Testis (tissue), 2 donors: ENCODE measurements at regions not wholly inside any gene's neighbourhood (a gene's known extent, or its start where the extent isn't known, plus 50 kb on each side); places are given as distances from the start of the nearest gene placed in this dataset.

ENCODE experiments used
- DNase-seq: peaks from one replicate; pipeline ENCODE4 v3.0.0-alpha.2; 2019
- H3K27ac ChIP-seq, 2 donors: fragments of 200-600 bp; sonication (generic); one replicate each; pipeline ENCODE4 v1.5.1; 2019
- H3K27me3 ChIP-seq: fragments of 200-600 bp; sonication (generic); one replicate; pipeline ENCODE4 v1.5.1; 2019
- H3K36me3 ChIP-seq: fragments of 200-600 bp; sonication (generic); one replicate; pipeline ENCODE4 v1.5.1; 2017; ENCODE audit warnings: low read depth; ENCODE audit errors: missing control alignments
- H3K4me1 ChIP-seq: fragments of 200-600 bp; sonication (generic); one replicate; pipeline ENCODE4 v1.5.1; 2019
- H3K4me3 ChIP-seq, 2 donors: fragments of 200-600 bp; sonication (generic); one replicate each; pipeline ENCODE4 v1.5.1; 2017 to 2019
- H3K9me3 ChIP-seq: fragments of 200-600 bp; sonication (generic); one replicate; pipeline ENCODE4 v1.5.1; 2017
- POLR2A ChIP-seq: fragments of 450-650 bp; IDR thresholded peaks from one replicate; pipeline ENCODE4 v1.6.1; 2017; ENCODE audit warnings: antibody characterized with exemption, mild to moderate bottlenecking, moderate library complexity
- WGBS, 2 donors: methylation state at CpG; one replicate each; pipeline ENCODE4 v1.1.5; 2018; 5-methylcytosine and 5-hydroxymethylcytosine counted together
- intact Hi-C: fragments of 100-400 bp; cut with DNase I; formaldehyde crosslinking; loops from one replicate; pipeline ENCODE4 v1.15.1; 2023; ENCODE audit warnings: low total_unique reads
- TF ChIP-seq, protein P1 (sequence below), 3 experiments: fragments of 450-650 bp in 2 of 3; fragments of 200-600 bp in 1 of 3; sonication (generic) in 1 of 3; IDR thresholded peaks; one replicate each; pipeline ENCODE4 v1.5.1; 2016 to 2019; ENCODE audit warnings: antibody characterized with exemption in 3 of 3, mild to moderate bottlenecking in 2 of 3, moderate library complexity in 1 of 3

DNA sequence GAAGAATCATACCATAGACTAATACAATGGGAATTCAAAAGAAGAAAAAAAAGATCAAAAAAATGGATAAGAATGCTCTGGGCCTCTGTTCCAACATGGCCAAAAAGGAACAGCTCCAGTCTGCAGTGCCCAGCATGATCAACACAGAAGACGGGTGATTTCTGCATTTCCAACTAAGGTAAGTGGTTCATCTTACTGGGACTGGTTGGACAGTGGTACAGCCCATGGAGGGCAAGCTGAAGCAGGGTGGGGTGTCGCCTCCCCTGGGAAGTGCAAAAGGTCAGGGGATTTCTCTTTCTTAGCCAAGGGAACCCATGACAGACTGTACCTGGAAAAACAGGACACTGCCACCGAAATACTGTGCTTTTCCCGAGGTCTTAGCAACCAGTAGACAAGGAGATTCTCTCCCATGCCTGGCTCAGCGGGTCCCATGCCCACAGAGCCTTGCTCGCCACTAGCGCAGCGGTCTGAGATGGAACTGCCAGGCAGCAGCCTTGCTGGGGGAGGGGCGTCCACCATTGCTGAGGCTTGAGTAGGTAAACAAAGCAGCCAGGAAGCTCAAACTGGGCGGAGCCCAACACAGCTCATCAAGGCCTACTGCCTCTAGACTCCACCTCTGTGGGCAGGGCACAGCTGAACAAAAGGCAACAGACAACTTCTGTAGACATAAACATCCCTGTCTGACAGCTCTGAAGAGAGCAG lies 428.4 kb downstream of the MN1 start:
- H3K9me3 ChIP-seq, result no peaks in the 10 kb centered on the region
- H3K27ac ChIP-seq, result no peak overlapping the region
- no peak overlapping the region for H3K4me3 ChIP-seq
- intact Hi-C loops, result no loop called here
- TF ChIP-seq POLR2A, result no peak
- TF ChIP-seq, protein P1, sequence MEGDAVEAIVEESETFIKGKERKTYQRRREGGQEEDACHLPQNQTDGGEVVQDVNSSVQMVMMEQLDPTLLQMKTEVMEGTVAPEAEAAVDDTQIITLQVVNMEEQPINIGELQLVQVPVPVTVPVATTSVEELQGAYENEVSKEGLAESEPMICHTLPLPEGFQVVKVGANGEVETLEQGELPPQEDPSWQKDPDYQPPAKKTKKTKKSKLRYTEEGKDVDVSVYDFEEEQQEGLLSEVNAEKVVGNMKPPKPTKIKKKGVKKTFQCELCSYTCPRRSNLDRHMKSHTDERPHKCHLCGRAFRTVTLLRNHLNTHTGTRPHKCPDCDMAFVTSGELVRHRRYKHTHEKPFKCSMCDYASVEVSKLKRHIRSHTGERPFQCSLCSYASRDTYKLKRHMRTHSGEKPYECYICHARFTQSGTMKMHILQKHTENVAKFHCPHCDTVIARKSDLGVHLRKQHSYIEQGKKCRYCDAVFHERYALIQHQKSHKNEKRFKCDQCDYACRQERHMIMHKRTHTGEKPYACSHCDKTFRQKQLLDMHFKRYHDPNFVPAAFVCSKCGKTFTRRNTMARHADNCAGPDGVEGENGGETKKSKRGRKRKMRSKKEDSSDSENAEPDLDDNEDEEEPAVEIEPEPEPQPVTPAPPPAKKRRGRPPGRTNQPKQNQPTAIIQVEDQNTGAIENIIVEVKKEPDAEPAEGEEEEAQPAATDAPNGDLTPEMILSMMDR (IDR thresholded peaks at IDR 0.05), result no peak
- H3K27me3 ChIP-seq, result no peaks in the 10 kb centered on the region
- no peaks in the 10 kb centered on the region for H3K4me1 ChIP-seq
- DNase-seq, result no peak
- no peaks in the 10 kb centered on the region for H3K36me3 ChIP-seq
- WGBS, 2 donors, result 73 to 86% methylated on average over 9 to 10 of the region's 10 CpGs

DNA sequence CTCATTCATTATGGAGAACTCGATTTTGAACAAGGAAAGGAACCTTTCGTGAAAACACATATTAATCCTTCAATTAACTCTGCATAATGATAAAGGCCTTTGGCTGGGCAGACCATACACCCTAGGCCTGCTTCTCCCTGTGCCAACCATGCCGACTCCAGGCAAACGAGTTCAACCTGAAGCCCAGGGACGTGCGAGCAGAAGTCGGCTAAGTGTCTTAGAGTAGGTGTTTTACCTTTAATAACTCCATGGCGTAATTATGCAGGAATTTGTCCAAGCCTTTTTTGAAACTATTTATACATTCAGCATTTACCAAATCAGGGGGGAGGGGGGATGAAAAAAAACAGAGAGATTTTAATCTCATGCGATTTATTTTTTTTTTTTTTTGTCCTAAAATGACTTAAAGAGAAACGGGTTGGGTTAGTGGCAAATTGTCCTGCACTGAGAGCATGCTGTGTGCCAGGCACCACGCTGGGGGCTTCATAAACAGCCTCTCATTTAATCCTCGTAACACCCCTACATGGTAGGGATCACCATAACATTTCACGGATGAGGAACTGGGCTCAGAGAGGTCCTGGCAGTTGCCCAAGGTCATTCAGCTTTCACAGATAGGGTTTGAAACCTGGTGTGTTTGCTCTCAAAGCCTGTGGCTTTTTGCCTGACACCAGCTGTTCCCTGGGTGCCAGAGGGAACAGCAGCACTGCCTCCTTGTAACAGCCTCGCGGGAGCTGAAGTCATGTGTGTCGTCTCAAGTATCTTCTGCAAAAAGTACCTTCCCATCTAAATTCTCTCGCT lies 423.9 kb downstream of the MN1 start:
- intact Hi-C loops, result no loop called here
- Histone ChIP-seq H3K9me3 (no peaks in the 10 kb centered on the region), H3K27me3 (no peaks in the 10 kb centered on the region), H3K4me3 (no peak overlapping the region), H3K27ac (no peak overlapping the region), H3K36me3 (no peaks in the 10 kb centered on the region), H3K4me1 (peaks cover 4% of the 10 kb centered on the region)
- no peak for TF ChIP-seq POLR2A
- WGBS, 2 donors, result 46 to 48% methylated on average over 17 of the region's 17 CpGs
- peak; percentile 50 for DNase-seq

GRCh38 chr22:27378311-27378800 lies 423.2 kb downstream of the MN1 start:
- intact Hi-C loops, result no loop called here
- no peak for TF ChIP-seq POLR2A
- TF ChIP-seq, protein P1 (IDR thresholded peaks at IDR 0.05), result no peak
- no peaks in the 10 kb centered on the region for H3K36me3 ChIP-seq
- H3K4me1 ChIP-seq, result peaks cover 4% of the 10 kb centered on the region
- 13 to 37% methylated on average over 9 to 13 of the region's 13 CpGs for WGBS, 2 donors
- H3K9me3 ChIP-seq, result no peaks in the 10 kb centered on the region
- H3K4me3 ChIP-seq, result no peak overlapping the region
- no peak for DNase-seq
- H3K27me3 ChIP-seq, result no peaks in the 10 kb centered on the region
- H3K27ac ChIP-seq, result no peak overlapping the region

DNA sequence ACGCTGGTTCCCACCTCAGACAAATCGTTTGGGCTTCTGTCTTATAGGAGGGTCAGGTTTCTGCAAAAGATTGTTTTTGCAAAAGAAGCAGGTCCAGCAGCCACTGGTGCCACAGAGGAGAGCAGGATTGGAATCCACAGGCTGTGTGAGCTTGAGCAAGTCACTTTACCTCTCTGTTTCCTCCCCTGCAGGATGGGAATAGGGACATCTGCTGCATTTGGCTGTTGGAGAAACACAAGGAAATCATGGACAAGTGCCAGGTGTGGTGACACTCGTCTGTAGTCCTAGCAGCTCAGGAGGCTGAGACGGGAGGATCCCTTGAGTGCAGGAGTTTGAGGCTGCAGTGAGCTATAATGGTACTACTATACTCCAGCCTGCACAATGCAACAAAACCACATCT lies 422.6 kb downstream of the MN1 start:
- H3K36me3 ChIP-seq, result no peaks in the 10 kb centered on the region
- H3K4me3 ChIP-seq, result no peak overlapping the region
- no peaks in the 10 kb centered on the region for H3K27me3 ChIP-seq
- no peak overlapping the region for H3K27ac ChIP-seq
- H3K4me1 ChIP-seq, result peaks cover 4% of the 10 kb centered on the region
- TF ChIP-seq, protein P1 (IDR thresholded peaks at IDR 0.05), result no peak
- TF ChIP-seq POLR2A, result no peak
- intact Hi-C loops, result no loop called here
- WGBS, 2 donors, result 60 to 65% methylated on average over 4 of the region's 4 CpGs
- no peaks in the 10 kb centered on the region for H3K9me3 ChIP-seq
- no peak for DNase-seq

- intact Hi-C loops, result loop anchor here (10.0 kb wide), 1 partner anchor 616 kb away; no protein-coding TSS in a partner anchor
- H3K36me3 ChIP-seq, result no peaks in the 10 kb centered on the region
- DNase-seq, result no peak
- no peak overlapping the region for H3K4me3 ChIP-seq
- TF ChIP-seq, protein P1 (IDR thresholded peaks at IDR 0.05), result no peak
- TF ChIP-seq POLR2A, result no peak
- no peak overlapping the region for H3K27ac ChIP-seq
- WGBS, 2 donors, result 76% methylated on average over 16 of the region's 16 CpGs
- H3K27me3 ChIP-seq, result no peaks in the 10 kb centered on the region
- peaks cover 4% of the 10 kb centered on the region for H3K4me1 ChIP-seq
- H3K9me3 ChIP-seq, result no peaks in the 10 kb centered on the region
These were observed 420.7 kb downstream of the MN1 start for GRCh38 chr22:27380855-27381254.
